ENCODE measurements at regions not wholly inside any gene's neighbourhood (a gene's known extent, or its start where the extent isn't known, plus 50 kb on each side); places are given as distances from the start of the nearest gene placed in this dataset.

DNA sequence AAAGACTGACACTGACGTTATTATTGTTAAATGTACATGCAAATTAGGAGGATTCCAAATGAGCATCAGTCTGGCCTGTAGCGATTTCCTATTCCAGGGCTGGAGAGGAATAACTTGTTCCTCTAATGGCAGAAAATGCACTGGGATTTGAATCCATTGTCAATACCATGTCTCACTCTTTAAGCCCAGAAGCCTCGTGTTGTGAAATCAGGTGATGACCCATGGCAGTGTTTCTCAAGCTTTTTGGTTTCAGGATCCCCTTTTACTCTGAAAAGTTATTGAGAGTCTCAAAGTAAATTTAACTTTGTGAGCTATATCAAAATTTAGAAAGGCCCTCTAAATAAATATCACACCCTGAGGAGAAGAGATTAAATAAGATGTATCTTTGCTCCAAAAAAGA lies 279.2 kb downstream of the GALR1 start:
- ATAC-seq (ENCODE audit: low FRiP score) (no peak), DNase-seq (ENCODE audit: low spot score) (no peak)
- TF ChIP-seq CTCF (IDR thresholded peaks at IDR 0.05), result no peak

DNA sequence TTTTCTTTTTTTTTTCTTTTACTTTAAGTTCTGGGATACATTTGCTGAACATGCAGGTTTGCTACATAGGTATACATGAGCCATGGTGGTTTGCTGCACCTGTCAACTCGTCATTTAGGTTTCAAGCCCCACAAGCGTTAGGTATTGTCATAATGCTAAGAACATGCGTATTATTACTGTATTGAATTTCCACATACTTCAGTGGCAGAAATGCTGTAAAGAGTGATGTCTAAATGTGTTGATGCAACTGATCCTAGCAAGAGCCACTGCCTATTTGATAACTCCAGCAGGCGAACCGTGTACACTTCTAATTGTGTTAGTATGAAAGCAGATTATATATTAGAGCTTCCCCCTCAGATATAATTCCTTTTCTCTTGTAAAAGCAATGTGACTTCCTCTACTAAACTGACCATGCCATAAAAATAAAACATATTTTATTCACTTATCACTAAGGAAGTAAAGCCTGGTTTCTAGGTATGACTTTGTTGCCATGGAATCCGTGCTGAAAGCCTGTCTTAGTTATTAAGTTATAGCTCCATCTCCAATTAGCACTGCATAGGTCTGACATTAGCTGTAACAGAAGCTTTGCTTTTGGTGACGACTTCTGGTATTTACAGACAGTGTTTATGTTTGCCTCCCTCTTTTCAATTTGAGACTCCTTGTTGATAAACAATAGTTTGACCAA lies 280.0 kb downstream of the GALR1 start:
- ATAC-seq (ENCODE audit: low FRiP score) (no peak), DNase-seq (ENCODE audit: low spot score) (no peak)
- TF ChIP-seq CTCF (IDR thresholded peaks at IDR 0.05), result no peak

GRCh38 chr18:77530732-77531131 lies 281.1 kb downstream of the GALR1 start:
- ATAC-seq (ENCODE audit: low FRiP score) (no peak), DNase-seq (ENCODE audit: low spot score) (no peak)
- TF ChIP-seq CTCF (IDR thresholded peaks at IDR 0.05), result no peak

DNA sequence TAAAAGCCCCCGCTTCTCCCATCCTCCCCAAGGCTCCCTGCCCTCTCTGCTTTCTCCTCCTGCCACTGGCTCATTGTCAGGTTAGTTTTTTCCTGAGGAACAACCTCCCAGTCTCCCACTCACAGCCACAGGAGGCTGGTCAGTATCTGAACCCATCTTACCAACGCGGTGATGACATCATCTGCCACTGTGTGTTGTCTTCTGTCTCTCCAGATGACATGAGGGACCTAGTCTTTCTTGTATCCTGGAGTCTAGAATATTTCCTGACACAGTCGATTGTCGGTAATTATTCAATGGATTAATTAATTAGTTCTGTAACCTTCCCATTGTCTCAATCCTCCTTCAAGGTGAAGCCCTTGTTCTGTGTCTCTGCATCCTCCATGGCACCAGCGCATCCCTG lies 290.2 kb downstream of the GALR1 start:
- no peak for TF ChIP-seq CTCF (IDR thresholded peaks at IDR 0.05)
- DNase-seq (ENCODE audit: low spot score), result no peak
- ATAC-seq (ENCODE audit: low FRiP score), result no peak

DNA sequence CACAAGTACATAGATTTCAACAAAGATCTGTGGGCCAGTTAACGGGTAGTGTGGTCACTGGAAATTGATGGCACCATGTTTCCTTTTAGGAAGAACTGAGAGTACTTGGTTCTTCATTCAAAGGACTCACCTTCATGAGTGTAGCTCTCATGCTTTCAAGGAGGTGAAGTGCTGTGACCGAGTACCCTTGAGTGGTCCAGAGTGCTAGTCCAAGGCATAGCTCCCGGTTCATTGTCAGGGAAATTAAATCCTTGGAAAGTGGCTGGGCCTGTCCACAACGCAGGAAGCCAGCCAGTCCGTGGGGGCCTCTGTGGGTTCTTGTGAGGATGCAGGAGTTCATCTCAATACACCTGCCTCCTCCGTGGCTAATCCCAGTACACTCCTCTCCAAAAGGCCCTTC lies 295.1 kb downstream of the GALR1 start:
- no peak for DNase-seq (ENCODE audit: low spot score)
- ATAC-seq (ENCODE audit: low FRiP score), result no peak
- no peak for TF ChIP-seq CTCF (IDR thresholded peaks at IDR 0.05)

GRCh38 chr18:77547757-77548156 lies 298.1 kb downstream of the GALR1 start:
- ATAC-seq (ENCODE audit: low FRiP score) (no peak), DNase-seq (ENCODE audit: low spot score) (no peak)
- no peak for TF ChIP-seq CTCF (IDR thresholded peaks at IDR 0.05)

- no peak for TF ChIP-seq CTCF (IDR thresholded peaks at IDR 0.05)
- no peak for ATAC-seq (ENCODE audit: low FRiP score)
- no peak for DNase-seq (ENCODE audit: low spot score)
These were observed 299.3 kb downstream of the GALR1 start for GRCh38 chr18:77548790-77549420.

Data from omental fat pad (tissue), 3 donors.